Mesendoderm (in vitro differentiated cells): ENCODE measurements at regions not wholly inside any gene's neighbourhood (a gene's known extent, or its start where the extent isn't known, plus 50 kb on each side); places are given as distances from the start of the nearest gene placed in this dataset.

Source experiments
- DNase-seq: peaks from one replicate; pipeline ENCODE4 v3.0.0; 2013
- H2AK5ac ChIP-seq: 2 replicates; pipeline ENCODE4 v1.6.1; 2013; ENCODE audit warnings: low read length, inconsistent platforms
- H2BK120ac ChIP-seq: 2 replicates; pipeline ENCODE4 v1.6.1; 2013; ENCODE audit warnings: low read depth, mild to moderate bottlenecking, low read length, moderate library complexity, mixed read lengths
- H2BK15ac ChIP-seq: replicated peaks from 2 replicates; pipeline ENCODE4 v1.6.1; 2013; ENCODE audit warnings: low read depth, mild to moderate bottlenecking, moderate library complexity
- H2BK5ac ChIP-seq: 2 replicates; pipeline ENCODE4 v1.6.1; 2013; ENCODE audit warnings: low read length, inconsistent platforms
- H3K18ac ChIP-seq: 2 replicates; pipeline ENCODE4 v1.6.1; 2013; ENCODE audit warnings: mild to moderate bottlenecking, low read length, mixed read lengths
- H3K23ac ChIP-seq: one replicate; pipeline ENCODE4 v1.6.1; 2013; ENCODE audit warnings: low read length
- H3K27ac ChIP-seq: 2 replicates; pipeline ENCODE4 v1.5.1; 2013; ENCODE audit warnings: low read depth, mild to moderate bottlenecking, inconsistent platforms, low read length, moderate library complexity
- H3K27me3 ChIP-seq: 2 replicates; pipeline ENCODE4 v1.6.1; 2013; ENCODE audit warnings: low read length, control low read depth, mild to moderate bottlenecking, inconsistent platforms; ENCODE audit not compliant: insufficient read depth, poor library complexity
- H3K36me3 ChIP-seq: 2 replicates; pipeline ENCODE4 v1.6.1; 2013; ENCODE audit warnings: low read length, inconsistent platforms; ENCODE audit not compliant: control insufficient read depth, insufficient read depth
- H3K4ac ChIP-seq: one replicate; pipeline ENCODE4 v1.6.1; 2013; ENCODE audit warnings: low read depth, mild to moderate bottlenecking, low read length, moderate library complexity
- H3K4me1 ChIP-seq: 2 replicates; pipeline ENCODE4 v1.6.1; 2013; ENCODE audit warnings: low read depth, low read length, inconsistent platforms; ENCODE audit not compliant: control insufficient read depth
- H3K4me2 ChIP-seq: 2 replicates; pipeline ENCODE4 v1.6.1; 2013; ENCODE audit warnings: low read length
- H3K4me3 ChIP-seq: 2 replicates; pipeline ENCODE4 v1.5.1; 2013; ENCODE audit warnings: mild to moderate bottlenecking, low read length
- H3K56ac ChIP-seq: one replicate; pipeline ENCODE4 v1.6.1; 2013; ENCODE audit warnings: low read length
- H3K79me1 ChIP-seq: 2 replicates; pipeline ENCODE4 v1.6.1; 2013; ENCODE audit warnings: low read length, inconsistent platforms
- H3K79me2 ChIP-seq: 2 replicates; pipeline ENCODE4 v1.6.1; 2013; ENCODE audit warnings: mild to moderate bottlenecking, low read length; ENCODE audit not compliant: control insufficient read depth, insufficient read depth
- H3K9ac ChIP-seq: 2 replicates; pipeline ENCODE4 v1.6.1; 2013; ENCODE audit warnings: low read length, inconsistent platforms
- H4K5ac ChIP-seq: one replicate; pipeline ENCODE4 v1.6.1; 2013; ENCODE audit warnings: low read length
- H4K8ac ChIP-seq: one replicate; pipeline ENCODE4 v1.6.1; 2013; ENCODE audit warnings: low read depth, mild to moderate bottlenecking, control low read depth, low read length, moderate library complexity
- WGBS: extraction: QIAGEN DNeasy Blood & Tissue Kit; methylation state at CpG from one replicate; pipeline ENCODE4 v1.1.7; 2013; ENCODE audit warnings: low lambda C conversion rate, missing lambda C conversion rate; ENCODE audit not compliant: insufficient coverage; ENCODE audit errors: extremely low coverage; 5-methylcytosine and 5-hydroxymethylcytosine counted together

DNA sequence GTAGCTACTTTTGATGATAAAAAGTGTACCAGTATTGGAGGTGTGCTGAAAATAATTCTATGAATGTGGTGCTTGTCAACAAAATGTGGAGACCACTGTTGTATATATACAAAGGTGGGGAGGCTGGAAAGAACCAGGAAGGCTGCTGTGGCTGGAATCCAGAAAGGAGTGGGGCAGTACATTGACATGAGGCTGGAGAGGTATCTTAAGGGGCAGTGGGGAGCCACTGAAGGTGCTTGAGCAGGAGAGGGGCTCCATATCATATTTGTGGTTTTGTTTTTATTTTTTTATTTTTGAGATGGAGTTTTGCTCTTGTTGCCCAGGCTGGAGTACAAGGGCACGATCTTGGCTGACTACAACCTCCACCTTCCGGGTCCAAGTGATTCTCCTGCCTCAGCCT lies 87.9 kb upstream of the NEURL1B start:
- H2AK5ac ChIP-seq: no peak overlapping the region
- no peak overlapping the region for H3K56ac ChIP-seq
- no peak overlapping the region for H4K5ac ChIP-seq
- H2BK120ac ChIP-seq: no peak overlapping the region
- H3K18ac ChIP-seq: no peak overlapping the region
- no peak for DNase-seq
- no peak overlapping the region for H3K27ac ChIP-seq
- no peaks in the 10 kb centered on the region for H3K36me3 ChIP-seq
- H3K9ac ChIP-seq: no peak overlapping the region
- no peaks in the 10 kb centered on the region for H3K4me1 ChIP-seq
- H3K4ac ChIP-seq: no peak overlapping the region
- no peak overlapping the region for H3K4me3 ChIP-seq
- H3K27me3 ChIP-seq: no peaks in the 10 kb centered on the region
- no peak overlapping the region for H4K8ac ChIP-seq
- H3K79me2 ChIP-seq: no peaks in the 10 kb centered on the region
- no peak overlapping the region for H3K4me2 ChIP-seq
- WGBS: no CpG with 5 or more reads among the region's 2 CpGs
- no peak overlapping the region for H2BK5ac ChIP-seq
- H3K79me1 ChIP-seq: no peaks in the 10 kb centered on the region
- no peak overlapping the region for H2BK15ac ChIP-seq
- H3K23ac ChIP-seq: no peak overlapping the region

- no peak overlapping the region for H3K27ac ChIP-seq
- no peak overlapping the region for H3K23ac ChIP-seq
- WGBS: no CpG with 5 or more reads among the region's 9 CpGs
Observed at GRCh38 chr5:172550996-172551395, 90.1 kb upstream of the NEURL1B start.

GRCh38 chr5:172550096-172550765 lies 90.8 kb upstream of the NEURL1B start:
- Histone ChIP-seq H2BK120ac (no peak overlapping the region), H2AK5ac (no peak overlapping the region), H4K5ac (no peak overlapping the region), H2BK5ac (no peak overlapping the region), H3K27ac (no peak overlapping the region), H3K4me1 (no peaks in the 10 kb centered on the region), H3K79me1 (no peaks in the 10 kb centered on the region), H3K23ac (no peak overlapping the region), H3K4ac (no peak overlapping the region), H3K79me2 (no peaks in the 10 kb centered on the region), H4K8ac (no peak overlapping the region), H2BK15ac (no peak overlapping the region), H3K56ac (no peak overlapping the region), H3K36me3 (no peaks in the 10 kb centered on the region), H3K27me3 (no peaks in the 10 kb centered on the region), H3K4me2 (no peak overlapping the region), H3K9ac (no peak overlapping the region), H3K4me3 (no peak overlapping the region), H3K18ac (no peak overlapping the region)
- DNase-seq: no peak
- WGBS: no CpG with 5 or more reads among the region's 9 CpGs

More at GRCh38 chr5:172550996-172551395, 90.1 kb upstream of the NEURL1B start:
- Histone ChIP-seq H2BK5ac (no peak overlapping the region), H3K79me1 (no peaks in the 10 kb centered on the region), H2AK5ac (no peak overlapping the region), H3K56ac (no peak overlapping the region), H3K4me3 (no peak overlapping the region), H3K4ac (no peak overlapping the region), H2BK120ac (no peak overlapping the region), H3K4me1 (no peaks in the 10 kb centered on the region), H3K36me3 (no peaks in the 10 kb centered on the region), H4K5ac (no peak overlapping the region), H2BK15ac (no peak overlapping the region), H3K18ac (no peak overlapping the region), H3K9ac (no peak overlapping the region), H3K27me3 (no peaks in the 10 kb centered on the region), H3K79me2 (no peaks in the 10 kb centered on the region), H4K8ac (no peak overlapping the region), H3K4me2 (no peak overlapping the region)
- no peak for DNase-seq

DNA sequence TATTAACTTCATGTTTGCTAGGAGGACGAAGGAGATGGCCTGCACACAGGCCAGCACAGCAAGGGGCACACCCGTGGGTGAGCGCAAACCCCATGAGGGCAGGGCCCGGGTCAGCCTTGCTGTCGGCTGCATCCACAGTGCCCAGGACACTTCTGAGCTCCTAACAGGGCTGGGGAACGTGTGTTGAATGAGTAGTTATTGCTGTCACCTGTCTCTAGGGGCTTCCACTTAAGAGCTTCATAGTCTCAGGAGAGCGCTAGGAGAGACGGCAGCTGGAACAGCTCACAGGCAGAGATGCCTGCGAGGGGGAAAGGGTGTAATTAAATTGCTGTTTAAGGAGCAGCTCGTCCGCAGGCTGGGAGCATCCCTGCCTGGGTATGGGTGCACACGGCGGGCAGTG lies 91.4 kb upstream of the NEURL1B start:
- H3K79me2 ChIP-seq: no peaks in the 10 kb centered on the region
- no peak overlapping the region for H3K9ac ChIP-seq
- no peak overlapping the region for H2BK5ac ChIP-seq
- H2AK5ac ChIP-seq: no peak overlapping the region
- no peak overlapping the region for H4K5ac ChIP-seq
- no peak overlapping the region for H4K8ac ChIP-seq
- H3K18ac ChIP-seq: no peak overlapping the region
- DNase-seq: no peak
- H3K56ac ChIP-seq: no peak overlapping the region
- no peak overlapping the region for H3K4me2 ChIP-seq
- no peaks in the 10 kb centered on the region for H3K27me3 ChIP-seq
- H3K36me3 ChIP-seq: no peaks in the 10 kb centered on the region
- no peaks in the 10 kb centered on the region for H3K4me1 ChIP-seq
- no peak overlapping the region for H3K27ac ChIP-seq
- H3K79me1 ChIP-seq: no peaks in the 10 kb centered on the region
- H3K4me3 ChIP-seq: no peak overlapping the region
- WGBS: no CpG with 5 or more reads among the region's 13 CpGs
- no peak overlapping the region for H2BK15ac ChIP-seq
- H2BK120ac ChIP-seq: no peak overlapping the region
- H3K4ac ChIP-seq: no peak overlapping the region
- H3K23ac ChIP-seq: no peak overlapping the region

- Histone ChIP-seq H4K8ac (no peak overlapping the region), H2BK120ac (no peak overlapping the region), H2AK5ac (no peak overlapping the region), H3K79me1 (no peaks in the 10 kb centered on the region), H3K36me3 (no peaks in the 10 kb centered on the region), H3K4me1 (no peaks in the 10 kb centered on the region), H3K27ac (no peak overlapping the region), H3K4me2 (no peak overlapping the region), H2BK5ac (no peak overlapping the region), H3K4ac (no peak overlapping the region), H3K79me2 (no peaks in the 10 kb centered on the region), H3K23ac (no peak overlapping the region), H4K5ac (no peak overlapping the region), H2BK15ac (no peak overlapping the region), H3K4me3 (no peak overlapping the region), H3K18ac (no peak overlapping the region), H3K9ac (no peak overlapping the region), H3K27me3 (no peaks in the 10 kb centered on the region), H3K56ac (no peak overlapping the region)
- WGBS: no CpG with 5 or more reads among the region's 14 CpGs
- no peak for DNase-seq
Observed at GRCh38 chr5:172548981-172549687, 91.9 kb upstream of the NEURL1B start.
